IMR-90 (cell line): ENCODE measurements at regions not wholly inside any gene's neighbourhood (a gene's known extent, or its start where the extent isn't known, plus 50 kb on each side); places are given as distances from the start of the nearest gene placed in this dataset.

Experiments
- ATAC-seq: fragments of 200-7000 bp; cut with Tn5 transposase; 2 replicates; pipeline ENCODE4 v1.9.1; 2020; ENCODE audit warnings: low read depth, mild to moderate bottlenecking, moderate library complexity
- BruUV-seq: library from RNA; stranded (reverse); fragments of 400-500 nt; replicated peaks from 2 replicates; lab custom pipeline; 2021; lab: Mats Ljungman, UMichigan
- CTCF ChIA-PET: fragments of 300-600 bp; formaldehyde crosslinking; extraction: SDS; loops from one replicate; lab custom pipeline; 2021; ENCODE audit warnings: antibody characterized with exemption; lab: Yijun Ruan, JAX
- POLR2A ChIA-PET: fragments of 300-600 bp; sonication (Branson Sonifier 250); formaldehyde crosslinking; loops from one replicate; lab custom pipeline; 2022; ENCODE audit warnings: antibody characterized with exemption; ENCODE audit not compliant: unreplicated experiment; lab: Charles Lee
- DNase-seq: peaks from one replicate; pipeline ENCODE4 v3.0.0; 2013
- H2AFZ ChIP-seq: replicated peaks from 2 replicates; pipeline ENCODE3; 2013; ENCODE audit warnings: low read length, mild to moderate bottlenecking; ENCODE audit not compliant: poor library complexity
- H2AK5ac ChIP-seq: 2 replicates; pipeline ENCODE4 v1.6.1; 2013; ENCODE audit warnings: low read depth, low read length, inconsistent platforms
- H2AK9ac ChIP-seq: replicated peaks from 2 replicates; pipeline ENCODE3; 2013; ENCODE audit warnings: mild to moderate bottlenecking, low read depth, low read length, moderate library complexity; ENCODE audit not compliant: poor library complexity
- H2BK120ac ChIP-seq: 2 replicates; pipeline ENCODE4 v1.6.1; 2013; ENCODE audit warnings: low read depth, low read length, inconsistent platforms
- H2BK15ac ChIP-seq: 3 replicates; pipeline ENCODE4 v1.6.1; 2013; ENCODE audit warnings: low read depth, low read length, inconsistent platforms
- H2BK20ac ChIP-seq: 2 replicates; pipeline ENCODE4 v1.6.1; 2013; ENCODE audit warnings: low read depth, mild to moderate bottlenecking, inconsistent platforms, low read length, moderate library complexity
- H2BK5ac ChIP-seq: 2 replicates; pipeline ENCODE4 v1.6.1; 2013; ENCODE audit warnings: mild to moderate bottlenecking, low read depth, low read length, inconsistent platforms; ENCODE audit not compliant: poor library complexity, severe bottlenecking
- H3K14ac ChIP-seq: replicated peaks from 2 replicates; pipeline ENCODE4 v1.6.1; 2013; ENCODE audit warnings: low read depth, low read length, inconsistent platforms
- H3K18ac ChIP-seq: 2 replicates; pipeline ENCODE4 v1.6.1; 2013; ENCODE audit warnings: low read depth, low read length, control low read depth
- H3K23ac ChIP-seq: 2 replicates; pipeline ENCODE4 v1.6.1; 2013; ENCODE audit warnings: low read depth, low read length, inconsistent platforms
- H3K27ac ChIP-seq: 2 replicates; pipeline ENCODE4 v1.5.1; 2013; ENCODE audit warnings: mild to moderate bottlenecking, control low read depth, low read length; ENCODE audit not compliant: insufficient read depth
- H3K27me3 ChIP-seq: 2 replicates; pipeline ENCODE4 v1.6.1; 2013; ENCODE audit warnings: low read length; ENCODE audit not compliant: control insufficient read depth, insufficient read depth
- H3K36me3 ChIP-seq: 2 replicates; pipeline ENCODE4 v1.6.1; 2013; ENCODE audit warnings: low read length, mixed read lengths; ENCODE audit not compliant: control insufficient read depth, insufficient read depth
- H3K4ac ChIP-seq: 2 replicates; pipeline ENCODE4 v1.6.1; 2013; ENCODE audit warnings: low read depth, low read length, inconsistent platforms
- H3K4me1 ChIP-seq: 2 replicates; pipeline ENCODE4 v1.6.1; 2013; ENCODE audit warnings: low read length, mixed read lengths; ENCODE audit not compliant: control insufficient read depth, insufficient read depth
- H3K4me2 ChIP-seq: 2 replicates; pipeline ENCODE4 v1.6.1; 2013; ENCODE audit warnings: low read depth, mild to moderate bottlenecking, control low read depth, low read length, moderate library complexity
- H3K4me3 ChIP-seq: 2 replicates; pipeline ENCODE4 v1.5.1; 2013; ENCODE audit warnings: low read depth, mild to moderate bottlenecking, control low read depth, low read length, moderate library complexity; ENCODE audit not compliant: insufficient read depth
- H3K56ac ChIP-seq: 2 replicates; pipeline ENCODE4 v1.6.1; 2013; ENCODE audit warnings: low read length, inconsistent platforms; ENCODE audit not compliant: insufficient read depth; ENCODE audit errors: extremely low read depth
- H3K79me1 ChIP-seq, 2 experiments: 2 replicates each; pipeline ENCODE4 v1.6.1; 2013; ENCODE audit warnings: low read length in 2 of 2, inconsistent platforms in 1 of 2, low read depth in 1 of 2
- H3K9ac ChIP-seq: 2 replicates; pipeline ENCODE4 v1.6.1; 2013; ENCODE audit warnings: low read depth, low read length, control low read depth
- H3K9me1 ChIP-seq: 2 replicates; pipeline ENCODE4 v1.6.1; 2013; ENCODE audit warnings: low read length, inconsistent platforms; ENCODE audit not compliant: insufficient read depth
- H3K9me3 ChIP-seq: 2 replicates; pipeline ENCODE4 v1.6.1; 2013; ENCODE audit warnings: low read length; ENCODE audit not compliant: control insufficient read depth, insufficient read depth
- H4K20me1 ChIP-seq: 2 replicates; pipeline ENCODE4 v1.6.1; 2013; ENCODE audit warnings: low read length, inconsistent platforms; ENCODE audit not compliant: insufficient read depth
- H4K5ac ChIP-seq: 2 replicates; pipeline ENCODE4 v1.6.1; 2013; ENCODE audit warnings: mild to moderate bottlenecking, low read depth, low read length, control low read depth
- H4K8ac ChIP-seq, 2 experiments: 2 replicates each; pipeline ENCODE4 v1.6.1; 2013; ENCODE audit warnings: low read depth in 2 of 2, low read length in 2 of 2, control low read depth in 1 of 2, inconsistent platforms in 1 of 2
- H4K91ac ChIP-seq: 2 replicates; pipeline ENCODE4 v1.6.1; 2013; ENCODE audit warnings: low read depth, low read length, inconsistent platforms; ENCODE audit not compliant: insufficient read depth
- BHLHE40 ChIP-seq: fragments of 150-350 bp; IDR thresholded peaks from 2 replicates; pipeline ENCODE4 v1.6.1; 2016; ENCODE audit warnings: mild to moderate bottlenecking, low read depth, low read length
- CEBPB ChIP-seq: IDR thresholded peaks from 2 replicates; pipeline ENCODE4 v1.6.1; 2012; ENCODE audit warnings: low read depth, low read length, improper control_type of control experiment
- CHD1 ChIP-seq: IDR thresholded peaks from 2 replicates; pipeline ENCODE4 v1.6.1; 2012; ENCODE audit warnings: low read depth, low read length, improper control_type of control experiment
- FOS ChIP-seq: fragments of 150-350 bp; IDR thresholded peaks from 2 replicates; pipeline ENCODE4 v1.6.1; 2016; ENCODE audit warnings: low read depth, low read length
- MAFK ChIP-seq: IDR thresholded peaks from 2 replicates; pipeline ENCODE4 v1.6.1; 2012; ENCODE audit warnings: low read depth, low read length, improper control_type of control experiment
- MAZ ChIP-seq: IDR thresholded peaks from 2 replicates; pipeline ENCODE4 v1.6.1; 2012; ENCODE audit warnings: low read depth, mild to moderate bottlenecking, low read length, improper control_type of control experiment, moderate library complexity, borderline replicate concordance
- MXI1 ChIP-seq: IDR thresholded peaks from 2 replicates; pipeline ENCODE4 v1.6.1; 2012; ENCODE audit warnings: low read depth, mild to moderate bottlenecking, low read length, moderate library complexity, borderline replicate concordance
- NFE2L2 ChIP-seq: fragments of 150-350 bp; IDR thresholded peaks from 2 replicates; pipeline ENCODE4 v1.6.1; 2016; ENCODE audit warnings: low read depth, mild to moderate bottlenecking, low read length
- POLR2A ChIP-seq: IDR thresholded peaks from 2 replicates; pipeline ENCODE4 v1.6.1; 2012; ENCODE audit warnings: mild to moderate bottlenecking, low read depth, low read length
- RCOR1 ChIP-seq: IDR thresholded peaks from 2 replicates; pipeline ENCODE4 v1.6.1; 2012; ENCODE audit warnings: mild to moderate bottlenecking, low read length, improper control_type of control experiment; ENCODE audit not compliant: insufficient replicate concordance
- RFX5 ChIP-seq: IDR thresholded peaks from 2 replicates; pipeline ENCODE4 v1.8.0; 2012; ENCODE audit warnings: low read depth, mild to moderate bottlenecking, low read length, moderate library complexity
- SMC3 ChIP-seq: fragments of 150-350 bp; IDR thresholded peaks from 2 replicates; pipeline ENCODE4 v1.6.1; 2016; ENCODE audit warnings: low read depth, mild to moderate bottlenecking, antibody characterized with exemption, low read length, moderate library complexity
- whole genome bisulfite sequencing, 2 experiments: methylation state at CpG; one replicate each; pipeline versions ENCODE4 v1.1.5 to v1.1.7; 2013; ENCODE audit warnings: missing lambda C conversion rate in 2 of 2; ENCODE audit not compliant: insufficient read length in 1 of 2; ENCODE audit errors: extremely low coverage in 2 of 2; 5-methylcytosine and 5-hydroxymethylcytosine counted together
- dilution Hi-C: fragments of 300-500 bp; cut with HindIII; formaldehyde crosslinking; loops from one replicate; pipeline ENCODE4 v1.14.3; 2018; ENCODE audit warnings: low sequenced_read_pairs; ENCODE audit not compliant: unreplicated experiment
- in situ Hi-C: fragments of 300-500 bp; cut with MboI; formaldehyde crosslinking; loops from 3 replicates; pipeline ENCODE4 v1.14.3; 2019; ENCODE audit warnings: low sequenced_read_pairs, inconsistent platforms, mixed read lengths
- intact Hi-C: fragments of 100-400 bp; cut with micrococcal nuclease; formaldehyde crosslinking; loops from 2 replicates; pipeline ENCODE4 v1.10.0; 2022
- TF ChIP-seq, protein P1 (sequence below): fragments of 150-350 bp; IDR thresholded peaks from 2 replicates; pipeline ENCODE4 v1.6.1; 2016; ENCODE audit warnings: low read depth, mild to moderate bottlenecking, low read length, moderate library complexity, borderline replicate concordance
- TF ChIP-seq, protein P2 (sequence below): fragments of 150-350 bp; IDR thresholded peaks from 2 replicates; pipeline ENCODE4 v1.6.1; 2017; ENCODE audit warnings: mild to moderate bottlenecking, antibody characterized with exemption, low read length, low read depth

DNA sequence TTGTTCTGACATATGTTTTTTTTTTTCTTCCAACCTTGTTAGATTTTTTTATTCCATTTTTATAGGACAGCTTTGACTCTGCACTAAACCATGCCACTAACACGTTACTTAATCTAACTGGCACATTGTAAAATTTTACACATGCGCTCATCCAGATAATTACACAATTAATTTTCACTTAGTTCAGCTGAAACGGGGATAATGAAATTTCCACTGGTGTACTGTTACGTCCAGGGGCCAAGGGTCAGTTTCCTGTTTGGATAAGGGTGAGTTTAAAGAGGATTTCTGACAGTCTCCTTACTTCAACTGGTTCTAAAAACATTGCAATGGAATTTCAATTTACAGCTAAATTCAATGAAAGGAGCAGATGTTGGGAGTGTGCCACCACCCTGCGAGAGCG, 221.8 kb upstream of the CEP162 start:
- Histone ChIP-seq H3K56ac (no peak overlapping the region), H4K5ac (no peak overlapping the region), H3K4me2 (no peak overlapping the region), H3K27ac (no peak overlapping the region), H2AFZ (no peak overlapping the region), H3K9me1 (no peaks in the 10 kb centered on the region), H2BK20ac (no peak overlapping the region), H2BK5ac (no peak overlapping the region), H4K20me1 (no peaks in the 10 kb centered on the region), H4K91ac (no peak overlapping the region), H3K9me3 (no peaks in the 10 kb centered on the region), H3K4ac (no peak overlapping the region), H3K9ac (no peak overlapping the region), H3K36me3 (no peaks in the 10 kb centered on the region), H3K23ac (no peak overlapping the region), H4K8ac (no peak overlapping the region), H2AK9ac (no peak overlapping the region), H3K79me1 (no peaks in the 10 kb centered on the region), H2BK120ac (no peak overlapping the region), H3K14ac (no peak overlapping the region), H2BK15ac (no peak overlapping the region), H3K27me3 (no peaks in the 10 kb centered on the region; the same call in 1 of the 2 replicates), H3K18ac (no peak overlapping the region), H2AK5ac (no peak overlapping the region), H3K4me1 (no peaks in the 10 kb centered on the region), H3K4me3 (no peak overlapping the region)
- TF ChIP-seq CEBPB (no peak), FOS (no peak), MAFK (no peak), SMC3 (no peak), MAZ (no peak), BHLHE40 (no peak), RCOR1 (no peak), RFX5 (no peak), CHD1 (no peak), NFE2L2 (no peak), MXI1 (no peak), POLR2A (no peak)
- TF ChIP-seq, protein P1, sequence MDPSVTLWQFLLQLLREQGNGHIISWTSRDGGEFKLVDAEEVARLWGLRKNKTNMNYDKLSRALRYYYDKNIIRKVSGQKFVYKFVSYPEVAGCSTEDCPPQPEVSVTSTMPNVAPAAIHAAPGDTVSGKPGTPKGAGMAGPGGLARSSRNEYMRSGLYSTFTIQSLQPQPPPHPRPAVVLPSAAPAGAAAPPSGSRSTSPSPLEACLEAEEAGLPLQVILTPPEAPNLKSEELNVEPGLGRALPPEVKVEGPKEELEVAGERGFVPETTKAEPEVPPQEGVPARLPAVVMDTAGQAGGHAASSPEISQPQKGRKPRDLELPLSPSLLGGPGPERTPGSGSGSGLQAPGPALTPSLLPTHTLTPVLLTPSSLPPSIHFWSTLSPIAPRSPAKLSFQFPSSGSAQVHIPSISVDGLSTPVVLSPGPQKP: no peak
- TF ChIP-seq, protein P2, sequence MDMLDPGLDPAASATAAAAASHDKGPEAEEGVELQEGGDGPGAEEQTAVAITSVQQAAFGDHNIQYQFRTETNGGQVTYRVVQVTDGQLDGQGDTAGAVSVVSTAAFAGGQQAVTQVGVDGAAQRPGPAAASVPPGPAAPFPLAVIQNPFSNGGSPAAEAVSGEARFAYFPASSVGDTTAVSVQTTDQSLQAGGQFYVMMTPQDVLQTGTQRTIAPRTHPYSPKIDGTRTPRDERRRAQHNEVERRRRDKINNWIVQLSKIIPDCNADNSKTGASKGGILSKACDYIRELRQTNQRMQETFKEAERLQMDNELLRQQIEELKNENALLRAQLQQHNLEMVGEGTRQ: no peak
- dilution Hi-C loops (no loop called here), in situ Hi-C loops (no loop called here), intact Hi-C loops (no loop called here)
- ChIA-PET POLR2A (no interaction called here), CTCF (no interaction called here)
- ATAC-seq (no peak), DNase-seq (no peak)
- BruUV-seq: no TSS peak
- no CpG with 5 or more reads among the region's 6 CpGs for WGBS, 2 experiments
